WTC11 (cell line): ENCODE measurements at regions not wholly inside any gene's neighbourhood (a gene's known extent, or its start where the extent isn't known, plus 50 kb on each side); places are given as distances from the start of the nearest gene placed in this dataset.

ENCODE experiments used
- CBFB ChIP-seq: sonication (generic); formaldehyde crosslinking; IDR thresholded peaks from 2 replicates; pipeline ENCODE4 v1.8.1; 2022; ENCODE audit warnings: mild to moderate bottlenecking, low read depth, missing genetic modification reagents
- CREB1 ChIP-seq: sonication (generic); formaldehyde crosslinking; IDR thresholded peaks from 2 replicates; pipeline ENCODE4 v1.8.0; 2023; ENCODE audit warnings: mild to moderate bottlenecking, missing genetic modification reagents
- SP1 ChIP-seq: sonication (generic); formaldehyde crosslinking; conservative IDR thresholded peaks from 2 replicates; pipeline ENCODE4 v1.8.1; 2022; ENCODE audit warnings: missing genetic modification reagents
- TEAD4 ChIP-seq: sonication (generic); formaldehyde crosslinking; IDR thresholded peaks from 2 replicates; pipeline ENCODE4 v1.8.0; 2022; ENCODE audit warnings: mild to moderate bottlenecking, missing genetic modification reagents
- TP53 ChIP-seq: sonication (generic); formaldehyde crosslinking; IDR thresholded peaks from 2 replicates; pipeline ENCODE4 v1.8.1; 2023; ENCODE audit warnings: mild to moderate bottlenecking, missing genetic modification reagents
- ZBTB21 ChIP-seq: sonication (generic); formaldehyde crosslinking; IDR thresholded peaks from 2 replicates; pipeline ENCODE4 v1.8.1; 2023; ENCODE audit warnings: mild to moderate bottlenecking, missing genetic modification reagents, borderline replicate concordance
- ZNF121 ChIP-seq: sonication (generic); formaldehyde crosslinking; IDR thresholded peaks from 2 replicates; pipeline ENCODE4 v1.8.0; 2023; ENCODE audit warnings: missing genetic modification reagents
- ZNF263 ChIP-seq: sonication (generic); formaldehyde crosslinking; IDR thresholded peaks from 2 replicates; pipeline ENCODE4 v1.8.1; 2022; ENCODE audit warnings: low read depth, mild to moderate bottlenecking, moderate library complexity, missing genetic modification reagents
- TF ChIP-seq, protein P1 (sequence below): fragments of 200-600 bp; IDR thresholded peaks from 2 replicates; pipeline ENCODE4 v1.8.0; 2022; ENCODE audit warnings: antibody characterized with exemption
- TF ChIP-seq, protein P2 (sequence below): sonication (generic); formaldehyde crosslinking; IDR thresholded peaks from 2 replicates; pipeline ENCODE4 v1.8.0; 2022; ENCODE audit warnings: mild to moderate bottlenecking, missing genetic modification reagents
- TF ChIP-seq, protein P3 (sequence below): sonication (generic); formaldehyde crosslinking; conservative IDR thresholded peaks from 2 replicates; pipeline ENCODE4 v1.8.1; 2023; ENCODE audit warnings: mild to moderate bottlenecking, low read depth, missing genetic modification reagents, moderate library complexity
- TF ChIP-seq, protein P4 (sequence below): sonication (generic); formaldehyde crosslinking; IDR thresholded peaks from 2 replicates; pipeline ENCODE4 v1.8.1; 2022; ENCODE audit warnings: missing genetic modification reagents, borderline replicate concordance
- TF ChIP-seq, protein P5 (sequence below): sonication (generic); formaldehyde crosslinking; IDR thresholded peaks from 2 replicates; pipeline ENCODE4 v1.8.1; 2022; ENCODE audit warnings: low read depth, missing genetic modification reagents, borderline replicate concordance

DNA sequence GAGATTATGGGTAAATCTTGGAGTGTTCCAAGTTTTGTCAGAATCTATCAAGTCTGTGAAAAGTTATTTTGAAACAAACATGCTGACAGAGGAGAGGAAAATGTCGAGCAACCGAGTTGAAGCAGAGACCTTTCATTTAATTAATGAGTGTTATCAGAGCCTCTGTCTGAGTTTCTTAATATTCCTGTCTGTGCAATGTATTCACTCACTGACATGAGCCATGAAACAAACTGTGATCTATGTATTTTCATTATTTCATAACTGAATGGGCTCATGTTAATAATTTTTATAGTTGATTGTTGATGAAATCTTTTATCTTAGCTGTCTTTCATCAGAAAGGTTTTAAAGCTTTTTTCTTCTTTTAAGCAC, 144.2 kb upstream of the FAR2 start:
- TF ChIP-seq, protein P1, sequence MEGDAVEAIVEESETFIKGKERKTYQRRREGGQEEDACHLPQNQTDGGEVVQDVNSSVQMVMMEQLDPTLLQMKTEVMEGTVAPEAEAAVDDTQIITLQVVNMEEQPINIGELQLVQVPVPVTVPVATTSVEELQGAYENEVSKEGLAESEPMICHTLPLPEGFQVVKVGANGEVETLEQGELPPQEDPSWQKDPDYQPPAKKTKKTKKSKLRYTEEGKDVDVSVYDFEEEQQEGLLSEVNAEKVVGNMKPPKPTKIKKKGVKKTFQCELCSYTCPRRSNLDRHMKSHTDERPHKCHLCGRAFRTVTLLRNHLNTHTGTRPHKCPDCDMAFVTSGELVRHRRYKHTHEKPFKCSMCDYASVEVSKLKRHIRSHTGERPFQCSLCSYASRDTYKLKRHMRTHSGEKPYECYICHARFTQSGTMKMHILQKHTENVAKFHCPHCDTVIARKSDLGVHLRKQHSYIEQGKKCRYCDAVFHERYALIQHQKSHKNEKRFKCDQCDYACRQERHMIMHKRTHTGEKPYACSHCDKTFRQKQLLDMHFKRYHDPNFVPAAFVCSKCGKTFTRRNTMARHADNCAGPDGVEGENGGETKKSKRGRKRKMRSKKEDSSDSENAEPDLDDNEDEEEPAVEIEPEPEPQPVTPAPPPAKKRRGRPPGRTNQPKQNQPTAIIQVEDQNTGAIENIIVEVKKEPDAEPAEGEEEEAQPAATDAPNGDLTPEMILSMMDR, result no peak
- TF ChIP-seq, protein P2, sequence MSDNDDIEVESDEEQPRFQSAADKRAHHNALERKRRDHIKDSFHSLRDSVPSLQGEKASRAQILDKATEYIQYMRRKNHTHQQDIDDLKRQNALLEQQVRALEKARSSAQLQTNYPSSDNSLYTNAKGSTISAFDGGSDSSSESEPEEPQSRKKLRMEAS (CRISPR knock-in tag), result no peak
- TF ChIP-seq, protein P3, sequence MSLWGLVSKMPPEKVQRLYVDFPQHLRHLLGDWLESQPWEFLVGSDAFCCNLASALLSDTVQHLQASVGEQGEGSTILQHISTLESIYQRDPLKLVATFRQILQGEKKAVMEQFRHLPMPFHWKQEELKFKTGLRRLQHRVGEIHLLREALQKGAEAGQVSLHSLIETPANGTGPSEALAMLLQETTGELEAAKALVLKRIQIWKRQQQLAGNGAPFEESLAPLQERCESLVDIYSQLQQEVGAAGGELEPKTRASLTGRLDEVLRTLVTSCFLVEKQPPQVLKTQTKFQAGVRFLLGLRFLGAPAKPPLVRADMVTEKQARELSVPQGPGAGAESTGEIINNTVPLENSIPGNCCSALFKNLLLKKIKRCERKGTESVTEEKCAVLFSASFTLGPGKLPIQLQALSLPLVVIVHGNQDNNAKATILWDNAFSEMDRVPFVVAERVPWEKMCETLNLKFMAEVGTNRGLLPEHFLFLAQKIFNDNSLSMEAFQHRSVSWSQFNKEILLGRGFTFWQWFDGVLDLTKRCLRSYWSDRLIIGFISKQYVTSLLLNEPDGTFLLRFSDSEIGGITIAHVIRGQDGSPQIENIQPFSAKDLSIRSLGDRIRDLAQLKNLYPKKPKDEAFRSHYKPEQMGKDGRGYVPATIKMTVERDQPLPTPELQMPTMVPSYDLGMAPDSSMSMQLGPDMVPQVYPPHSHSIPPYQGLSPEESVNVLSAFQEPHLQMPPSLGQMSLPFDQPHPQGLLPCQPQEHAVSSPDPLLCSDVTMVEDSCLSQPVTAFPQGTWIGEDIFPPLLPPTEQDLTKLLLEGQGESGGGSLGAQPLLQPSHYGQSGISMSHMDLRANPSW (CRISPR knock-in tag), result no peak
- TF ChIP-seq SP1 (CRISPR knock-in tag) (no peak), CBFB (CRISPR knock-in tag) (no peak), ZNF121 (CRISPR knock-in tag) (no peak), CREB1 (CRISPR knock-in tag) (no peak), TP53 (CRISPR knock-in tag) (no peak), ZBTB21 (no peak), ZNF263 (CRISPR knock-in tag) (no peak), TEAD4 (CRISPR knock-in tag) (no peak)
- TF ChIP-seq, protein P4, sequence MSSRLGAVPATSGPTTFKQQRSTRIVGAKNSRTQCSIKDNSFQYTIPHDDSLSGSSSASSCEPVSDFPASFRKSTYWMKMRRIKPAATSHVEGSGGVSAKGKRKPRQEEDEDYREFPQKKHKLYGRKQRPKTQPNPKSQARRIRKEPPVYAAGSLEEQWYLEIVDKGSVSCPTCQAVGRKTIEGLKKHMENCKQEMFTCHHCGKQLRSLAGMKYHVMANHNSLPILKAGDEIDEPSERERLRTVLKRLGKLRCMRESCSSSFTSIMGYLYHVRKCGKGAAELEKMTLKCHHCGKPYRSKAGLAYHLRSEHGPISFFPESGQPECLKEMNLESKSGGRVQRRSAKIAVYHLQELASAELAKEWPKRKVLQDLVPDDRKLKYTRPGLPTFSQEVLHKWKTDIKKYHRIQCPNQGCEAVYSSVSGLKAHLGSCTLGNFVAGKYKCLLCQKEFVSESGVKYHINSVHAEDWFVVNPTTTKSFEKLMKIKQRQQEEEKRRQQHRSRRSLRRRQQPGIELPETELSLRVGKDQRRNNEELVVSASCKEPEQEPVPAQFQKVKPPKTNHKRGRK (CRISPR knock-in tag), result no peak
- TF ChIP-seq, protein P5, sequence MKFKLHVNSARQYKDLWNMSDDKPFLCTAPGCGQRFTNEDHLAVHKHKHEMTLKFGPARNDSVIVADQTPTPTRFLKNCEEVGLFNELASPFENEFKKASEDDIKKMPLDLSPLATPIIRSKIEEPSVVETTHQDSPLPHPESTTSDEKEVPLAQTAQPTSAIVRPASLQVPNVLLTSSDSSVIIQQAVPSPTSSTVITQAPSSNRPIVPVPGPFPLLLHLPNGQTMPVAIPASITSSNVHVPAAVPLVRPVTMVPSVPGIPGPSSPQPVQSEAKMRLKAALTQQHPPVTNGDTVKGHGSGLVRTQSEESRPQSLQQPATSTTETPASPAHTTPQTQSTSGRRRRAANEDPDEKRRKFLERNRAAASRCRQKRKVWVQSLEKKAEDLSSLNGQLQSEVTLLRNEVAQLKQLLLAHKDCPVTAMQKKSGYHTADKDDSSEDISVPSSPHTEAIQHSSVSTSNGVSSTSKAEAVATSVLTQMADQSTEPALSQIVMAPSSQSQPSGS (CRISPR knock-in tag), result no peak
